GM12878 (cell line): ENCODE measurements at regions not wholly inside any gene's neighbourhood (a gene's known extent, or its start where the extent isn't known, plus 50 kb on each side); places are given as distances from the start of the nearest gene placed in this dataset.

Experiments used
- CEBPB ChIP-seq, 2 experiments: fragments of 150-350 bp in 1 of 2; IDR thresholded peaks; 2 replicates each; pipeline ENCODE4 v1.6.1; 2012 to 2014; ENCODE audit warnings: low read depth in 2 of 2, low read length in 2 of 2, borderline replicate concordance in 1 of 2, inconsistent platforms in 1 of 2
- HDGF ChIP-seq: fragments of 450-650 bp; IDR thresholded peaks from 2 replicates; pipeline ENCODE4 v1.6.1; 2016; ENCODE audit warnings: antibody characterized with exemption
- NFYB ChIP-seq: IDR thresholded peaks from 2 replicates; pipeline ENCODE4 v1.6.1; 2011; ENCODE audit warnings: low read depth, mild to moderate bottlenecking, low read length, improper control_type of control experiment, moderate library complexity; ENCODE audit not compliant: insufficient read depth
- POLR2A ChIP-seq: IDR thresholded peaks from 2 replicates; pipeline ENCODE4 v1.6.1; 2011; ENCODE audit warnings: low read depth, mild to moderate bottlenecking, low read length
- RAD51 ChIP-seq: fragments of 450-650 bp; IDR thresholded peaks from 2 replicates; pipeline ENCODE4 v1.6.1; 2016; ENCODE audit warnings: moderate library complexity, mild to moderate bottlenecking, inconsistent platforms
- RBBP5 ChIP-seq: fragments of 200-600 bp; sonication (generic); conservative IDR thresholded peaks from 2 replicates; pipeline ENCODE4 v1.6.1; 2016
- SMC3 ChIP-seq: IDR thresholded peaks from 2 replicates; pipeline ENCODE4 v1.6.1; 2011; ENCODE audit warnings: low read length, improper control_type of control experiment, borderline replicate concordance
- TAF1 ChIP-seq: IDR thresholded peaks from 2 replicates; pipeline ENCODE4 v1.6.1; 2011; ENCODE audit warnings: mild to moderate bottlenecking, low read depth, low read length, borderline replicate concordance
- ZNF622 ChIP-seq: fragments of 450-650 bp; IDR thresholded peaks from 2 replicates; pipeline ENCODE4 v1.6.1; 2017; ENCODE audit warnings: mild to moderate bottlenecking, inconsistent platforms
- TF ChIP-seq, protein P1 (sequence below), 3 experiments: IDR thresholded peaks in 2 of 3; conservative IDR thresholded peaks in 1 of 3; 2 replicates each; pipeline ENCODE4 v1.5.1; 2011; ENCODE audit warnings: low read depth in 3 of 3, low read length in 3 of 3, mild to moderate bottlenecking in 3 of 3, control low read depth in 2 of 3, moderate library complexity in 2 of 3, inconsistent platforms in 1 of 3, mixed read lengths in 1 of 3; ENCODE audit not compliant: control insufficient read depth in 2 of 3, insufficient read depth in 1 of 3; ENCODE audit errors: extremely low read depth in 1 of 3
- TF ChIP-seq, protein P2 (sequence below): IDR thresholded peaks from 2 replicates; pipeline ENCODE4 v1.6.1; 2012; ENCODE audit warnings: low read depth, low read length, improper control_type of control experiment
- TF ChIP-seq, protein P3 (sequence below): IDR thresholded peaks from 2 replicates; pipeline ENCODE4 v1.6.1; 2012; ENCODE audit warnings: mild to moderate bottlenecking, low read depth, low read length

DNA sequence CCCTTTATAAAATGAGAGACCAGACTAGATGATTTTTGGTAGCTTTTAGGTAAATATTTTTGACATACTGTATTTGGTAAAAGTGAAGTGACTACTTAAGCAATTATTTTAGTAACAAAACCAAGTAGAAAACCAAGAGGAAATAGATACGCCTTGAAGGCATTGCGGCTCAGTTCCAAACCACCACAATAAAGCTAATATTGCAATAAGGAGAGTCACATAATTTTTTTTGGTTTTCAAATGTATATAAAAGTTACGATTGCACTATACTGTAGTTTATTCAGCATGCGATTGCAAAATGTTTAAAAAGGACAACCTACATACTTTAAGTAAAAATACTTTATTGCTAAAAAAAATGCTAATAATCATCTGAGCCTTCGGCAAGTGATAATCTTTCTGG, 581.7 kb upstream of the POT1 start:
- TF ChIP-seq POLR2A (no peak), CEBPB (IDR thresholded peaks at IDR 0.05; ENCODE audit: borderline replicate concordance in 1 of 2, low read depth in 2 of 2, low read length in 2 of 2) (no peak), HDGF (no peak), ZNF622 (no peak), RAD51 (no peak), TAF1 (no peak), RBBP5 (no peak), SMC3 (no peak), NFYB (no peak)
- TF ChIP-seq, protein P1, sequence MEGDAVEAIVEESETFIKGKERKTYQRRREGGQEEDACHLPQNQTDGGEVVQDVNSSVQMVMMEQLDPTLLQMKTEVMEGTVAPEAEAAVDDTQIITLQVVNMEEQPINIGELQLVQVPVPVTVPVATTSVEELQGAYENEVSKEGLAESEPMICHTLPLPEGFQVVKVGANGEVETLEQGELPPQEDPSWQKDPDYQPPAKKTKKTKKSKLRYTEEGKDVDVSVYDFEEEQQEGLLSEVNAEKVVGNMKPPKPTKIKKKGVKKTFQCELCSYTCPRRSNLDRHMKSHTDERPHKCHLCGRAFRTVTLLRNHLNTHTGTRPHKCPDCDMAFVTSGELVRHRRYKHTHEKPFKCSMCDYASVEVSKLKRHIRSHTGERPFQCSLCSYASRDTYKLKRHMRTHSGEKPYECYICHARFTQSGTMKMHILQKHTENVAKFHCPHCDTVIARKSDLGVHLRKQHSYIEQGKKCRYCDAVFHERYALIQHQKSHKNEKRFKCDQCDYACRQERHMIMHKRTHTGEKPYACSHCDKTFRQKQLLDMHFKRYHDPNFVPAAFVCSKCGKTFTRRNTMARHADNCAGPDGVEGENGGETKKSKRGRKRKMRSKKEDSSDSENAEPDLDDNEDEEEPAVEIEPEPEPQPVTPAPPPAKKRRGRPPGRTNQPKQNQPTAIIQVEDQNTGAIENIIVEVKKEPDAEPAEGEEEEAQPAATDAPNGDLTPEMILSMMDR (IDR thresholded peaks at IDR 0.05 in 2 of 3, conservative IDR thresholded peaks at IDR 0.05 in 1 of 3; ENCODE audit: control insufficient read depth in 2 of 3, extremely low read depth in 1 of 3, insufficient read depth in 1 of 3, low read depth in 3 of 3, low read length in 3 of 3), result no peak
- TF ChIP-seq, protein P2, sequence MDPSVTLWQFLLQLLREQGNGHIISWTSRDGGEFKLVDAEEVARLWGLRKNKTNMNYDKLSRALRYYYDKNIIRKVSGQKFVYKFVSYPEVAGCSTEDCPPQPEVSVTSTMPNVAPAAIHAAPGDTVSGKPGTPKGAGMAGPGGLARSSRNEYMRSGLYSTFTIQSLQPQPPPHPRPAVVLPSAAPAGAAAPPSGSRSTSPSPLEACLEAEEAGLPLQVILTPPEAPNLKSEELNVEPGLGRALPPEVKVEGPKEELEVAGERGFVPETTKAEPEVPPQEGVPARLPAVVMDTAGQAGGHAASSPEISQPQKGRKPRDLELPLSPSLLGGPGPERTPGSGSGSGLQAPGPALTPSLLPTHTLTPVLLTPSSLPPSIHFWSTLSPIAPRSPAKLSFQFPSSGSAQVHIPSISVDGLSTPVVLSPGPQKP, result no peak
- TF ChIP-seq, protein P3, sequence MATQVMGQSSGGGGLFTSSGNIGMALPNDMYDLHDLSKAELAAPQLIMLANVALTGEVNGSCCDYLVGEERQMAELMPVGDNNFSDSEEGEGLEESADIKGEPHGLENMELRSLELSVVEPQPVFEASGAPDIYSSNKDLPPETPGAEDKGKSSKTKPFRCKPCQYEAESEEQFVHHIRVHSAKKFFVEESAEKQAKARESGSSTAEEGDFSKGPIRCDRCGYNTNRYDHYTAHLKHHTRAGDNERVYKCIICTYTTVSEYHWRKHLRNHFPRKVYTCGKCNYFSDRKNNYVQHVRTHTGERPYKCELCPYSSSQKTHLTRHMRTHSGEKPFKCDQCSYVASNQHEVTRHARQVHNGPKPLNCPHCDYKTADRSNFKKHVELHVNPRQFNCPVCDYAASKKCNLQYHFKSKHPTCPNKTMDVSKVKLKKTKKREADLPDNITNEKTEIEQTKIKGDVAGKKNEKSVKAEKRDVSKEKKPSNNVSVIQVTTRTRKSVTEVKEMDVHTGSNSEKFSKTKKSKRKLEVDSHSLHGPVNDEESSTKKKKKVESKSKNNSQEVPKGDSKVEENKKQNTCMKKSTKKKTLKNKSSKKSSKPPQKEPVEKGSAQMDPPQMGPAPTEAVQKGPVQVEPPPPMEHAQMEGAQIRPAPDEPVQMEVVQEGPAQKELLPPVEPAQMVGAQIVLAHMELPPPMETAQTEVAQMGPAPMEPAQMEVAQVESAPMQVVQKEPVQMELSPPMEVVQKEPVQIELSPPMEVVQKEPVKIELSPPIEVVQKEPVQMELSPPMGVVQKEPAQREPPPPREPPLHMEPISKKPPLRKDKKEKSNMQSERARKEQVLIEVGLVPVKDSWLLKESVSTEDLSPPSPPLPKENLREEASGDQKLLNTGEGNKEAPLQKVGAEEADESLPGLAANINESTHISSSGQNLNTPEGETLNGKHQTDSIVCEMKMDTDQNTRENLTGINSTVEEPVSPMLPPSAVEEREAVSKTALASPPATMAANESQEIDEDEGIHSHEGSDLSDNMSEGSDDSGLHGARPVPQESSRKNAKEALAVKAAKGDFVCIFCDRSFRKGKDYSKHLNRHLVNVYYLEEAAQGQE, result no peak
